GM18498 (cell line): ENCODE measurements at regions not wholly inside any gene's neighbourhood (a gene's known extent, or its start where the extent isn't known, plus 50 kb on each side); places are given as distances from the start of the nearest gene placed in this dataset.

ENCODE experiments used
- ATAC-seq: cut with Tn5 transposase; IDR thresholded peaks from one replicate; pipeline ENCODE4 v1.9.1; 2021; ENCODE audit warnings: mild to moderate bottlenecking, moderate library complexity; ENCODE audit not compliant: unreplicated experiment

- no peak for ATAC-seq
These were observed 60.0 kb downstream of the ING1 start for GRCh38 chr13:110773480-110773879.

- ATAC-seq = no peak
These were observed 60.6 kb downstream of the ING1 start for GRCh38 chr13:110774051-110774450.

GRCh38 chr13:110774490-110774889 lies 61.0 kb downstream of the ING1 start:
- ATAC-seq = no peak

- no peak for ATAC-seq
These were observed 62.1 kb downstream of the ING1 start for GRCh38 chr13:110775576-110775975.

GRCh38 chr13:110777251-110777820 lies 63.8 kb downstream of the ING1 start:
- no peak for ATAC-seq

GRCh38 chr13:110779022-110779421 lies 65.5 kb downstream of the ING1 start:
- ATAC-seq = no peak

GRCh38 chr13:110780422-110780821 lies 66.9 kb downstream of the ING1 start:
- ATAC-seq = no peak

- ATAC-seq = no peak
These were observed 68.7 kb downstream of the ING1 start for GRCh38 chr13:110782185-110782584.

GRCh38 chr13:110784704-110785103 lies 71.2 kb downstream of the ING1 start:
- no peak for ATAC-seq

GRCh38 chr13:110788778-110789177 lies 75.3 kb downstream of the ING1 start:
- no peak for ATAC-seq

- ATAC-seq = no peak
These were observed 76.4 kb downstream of the ING1 start for GRCh38 chr13:110789871-110790270.

GRCh38 chr13:110790371-110790770 lies 76.9 kb downstream of the ING1 start:
- ATAC-seq = no peak

- ATAC-seq = no peak
These were observed 80.7 kb downstream of the ING1 start for GRCh38 chr13:110794209-110794608.

GRCh38 chr13:110797230-110797877 lies 83.9 kb downstream of the ING1 start:
- no peak for ATAC-seq

GRCh38 chr13:110798081-110798994 lies 84.8 kb downstream of the ING1 start:
- no peak for ATAC-seq

- no peak for ATAC-seq
These were observed 86.0 kb downstream of the ING1 start for GRCh38 chr13:110799246-110800236.

- ATAC-seq = no peak
These were observed 87.5 kb downstream of the ING1 start for GRCh38 chr13:110801044-110801443.

GRCh38 chr13:110802260-110802659 lies 88.8 kb downstream of the ING1 start:
- no peak for ATAC-seq

GRCh38 chr13:110806636-110807035 lies 93.1 kb downstream of the ING1 start:
- no peak for ATAC-seq

- no peak for ATAC-seq
These were observed 94.0 kb downstream of the ING1 start for GRCh38 chr13:110807546-110807945.

- ATAC-seq = no peak
These were observed 94.6 kb downstream of the ING1 start for GRCh38 chr13:110808138-110808537.
